ENCODE measurements at regions not wholly inside any gene's neighbourhood (a gene's known extent, or its start where the extent isn't known, plus 50 kb on each side); places are given as distances from the start of the nearest gene placed in this dataset.

- Mint-ChIP-seq H3K27me3 (no peaks in the 10 kb centered on the region), H3K4me3 (no peak overlapping the region), H3K9me3 (peaks cover 0 to 9% (median 2%) of the 10 kb centered on the region in 11 donors), H3K36me3 (no peaks in the 10 kb centered on the region), H3K27ac (no peak overlapping the region), H3K4me1 (no peaks in the 10 kb centered on the region)
- H3K27ac ChIP-seq (ENCODE audit: low read depth, low read length), result no peak overlapping the region
- no peaks in the 10 kb centered on the region for H3K4me1 ChIP-seq (ENCODE audit: control insufficient read depth in 2 of 2, insufficient read depth in 2 of 2, low read length in 2 of 2)
- no peaks in the 10 kb centered on the region for H3K27me3 ChIP-seq (ENCODE audit: control insufficient read depth in 2 of 2, insufficient read depth in 2 of 2, low read length in 2 of 2)
- H3K36me3 ChIP-seq (ENCODE audit: control insufficient read depth in 2 of 3, insufficient read depth in 3 of 3, low read length in 3 of 3), result no peaks in the 10 kb centered on the region
- ChIA-PET CTCF (no interaction called here), POLR2A (no interaction called here)
- intact Hi-C loops (cut with micrococcal nuclease), result no loop called here
- ATAC-seq (no peak), DNase-seq (no peak)
- no peaks in the 10 kb centered on the region for H3K9me3 ChIP-seq (ENCODE audit: control insufficient read depth in 2 of 3, low read length in 3 of 3)
- no peak overlapping the region for H3K4me3 ChIP-seq (ENCODE audit: low read length)
Observed at GRCh38 chr11:23903044-23903704, 593.7 kb upstream of the LUZP2 start.

- Histone ChIP-seq H3K36me3 (ENCODE audit: control insufficient read depth in 2 of 3, insufficient read depth in 3 of 3, low read length in 3 of 3) (no peaks in the 10 kb centered on the region), H3K4me1 (ENCODE audit: control insufficient read depth in 2 of 2, insufficient read depth in 2 of 2, low read length in 2 of 2) (no peaks in the 10 kb centered on the region), H3K4me3 (ENCODE audit: low read length) (no peak overlapping the region), H3K9me3 (ENCODE audit: control insufficient read depth in 2 of 3, low read length in 3 of 3) (no peaks in the 10 kb centered on the region), H3K27ac (ENCODE audit: low read depth, low read length) (no peak overlapping the region), H3K27me3 (ENCODE audit: control insufficient read depth in 2 of 2, insufficient read depth in 2 of 2, low read length in 2 of 2) (no peaks in the 10 kb centered on the region)
- no peaks in the 10 kb centered on the region for H3K27me3 Mint-ChIP-seq
- H3K9me3 Mint-ChIP-seq, result peaks cover 0 to 18% (median 4%) of the 10 kb centered on the region in 11 donors
- CTCF ChIA-PET, result no interaction called here
- H3K36me3 Mint-ChIP-seq, result no peaks in the 10 kb centered on the region
- no peak overlapping the region for H3K4me3 Mint-ChIP-seq
- POLR2A ChIA-PET, result no interaction called here
- DNase-seq (no peak), ATAC-seq (no peak)
- intact Hi-C loops (cut with micrococcal nuclease), result no loop called here
- no peak overlapping the region for H3K27ac Mint-ChIP-seq
- no peaks in the 10 kb centered on the region for H3K4me1 Mint-ChIP-seq
Observed at GRCh38 chr11:23919455-23919854, 577.4 kb upstream of the LUZP2 start.

- no peaks in the 10 kb centered on the region for H3K4me1 Mint-ChIP-seq
- ATAC-seq (no peak), DNase-seq (no peak)
- intact Hi-C loops (cut with micrococcal nuclease), result no loop called here
- H3K36me3 Mint-ChIP-seq, result no peaks in the 10 kb centered on the region
- ChIA-PET CTCF (no interaction called here), POLR2A (no interaction called here)
- Histone ChIP-seq H3K27ac (ENCODE audit: low read depth, low read length) (no peak overlapping the region), H3K36me3 (ENCODE audit: control insufficient read depth in 2 of 3, insufficient read depth in 3 of 3, low read length in 3 of 3) (no peaks in the 10 kb centered on the region), H3K4me3 (ENCODE audit: low read length) (no peak overlapping the region), H3K9me3 (ENCODE audit: control insufficient read depth in 2 of 3, low read length in 3 of 3) (no peaks in the 10 kb centered on the region), H3K27me3 (ENCODE audit: control insufficient read depth in 2 of 2, insufficient read depth in 2 of 2, low read length in 2 of 2) (no peaks in the 10 kb centered on the region), H3K4me1 (ENCODE audit: control insufficient read depth in 2 of 2, insufficient read depth in 2 of 2, low read length in 2 of 2) (no peaks in the 10 kb centered on the region)
- H3K27me3 Mint-ChIP-seq, result no peaks in the 10 kb centered on the region
- H3K27ac Mint-ChIP-seq, result no peak overlapping the region
- peaks cover 0 to 9% (median 4%) of the 10 kb centered on the region in 11 donors for H3K9me3 Mint-ChIP-seq
- no peak overlapping the region for H3K4me3 Mint-ChIP-seq
Observed at GRCh38 chr11:23923357-23923756, 573.5 kb upstream of the LUZP2 start.

GRCh38 chr11:23924226-23924625 is 572.6 kb upstream of the LUZP2 start:
- Mint-ChIP-seq H3K4me3 (no peak overlapping the region), H3K27me3 (no peaks in the 10 kb centered on the region), H3K4me1 (no peaks in the 10 kb centered on the region), H3K36me3 (no peaks in the 10 kb centered on the region), H3K27ac (no peak overlapping the region), H3K9me3 (peaks cover 0 to 9% (median 3%) of the 10 kb centered on the region in 11 donors)
- ATAC-seq (no peak), DNase-seq (no peak)
- intact Hi-C loops (cut with micrococcal nuclease), result no loop called here
- Histone ChIP-seq H3K4me3 (ENCODE audit: low read length) (no peak overlapping the region), H3K27me3 (ENCODE audit: control insufficient read depth in 2 of 2, insufficient read depth in 2 of 2, low read length in 2 of 2) (no peaks in the 10 kb centered on the region), H3K9me3 (ENCODE audit: control insufficient read depth in 2 of 3, low read length in 3 of 3) (no peaks in the 10 kb centered on the region), H3K36me3 (ENCODE audit: control insufficient read depth in 2 of 3, insufficient read depth in 3 of 3, low read length in 3 of 3) (no peaks in the 10 kb centered on the region), H3K4me1 (ENCODE audit: control insufficient read depth in 2 of 2, insufficient read depth in 2 of 2, low read length in 2 of 2) (no peaks in the 10 kb centered on the region), H3K27ac (ENCODE audit: low read depth, low read length) (no peak overlapping the region)
- CTCF ChIA-PET, result no interaction called here
- POLR2A ChIA-PET, result no interaction called here

GRCh38 chr11:23931443-23931842 is 565.4 kb upstream of the LUZP2 start:
- Mint-ChIP-seq H3K4me1 (no peaks in the 10 kb centered on the region), H3K4me3 (no peak overlapping the region), H3K27ac (no peak overlapping the region), H3K9me3 (peaks cover 0 to 9% (median 4%) of the 10 kb centered on the region in 11 donors), H3K36me3 (peaks cover 0 to 4% (median 0%) of the 10 kb centered on the region in 5 donors), H3K27me3 (no peaks in the 10 kb centered on the region)
- Histone ChIP-seq H3K9me3 (ENCODE audit: control insufficient read depth in 2 of 3, low read length in 3 of 3) (no peaks in the 10 kb centered on the region), H3K4me1 (ENCODE audit: control insufficient read depth in 2 of 2, insufficient read depth in 2 of 2, low read length in 2 of 2) (no peaks in the 10 kb centered on the region), H3K27me3 (ENCODE audit: control insufficient read depth in 2 of 2, insufficient read depth in 2 of 2, low read length in 2 of 2) (no peaks in the 10 kb centered on the region), H3K27ac (ENCODE audit: low read depth, low read length) (no peak overlapping the region), H3K36me3 (ENCODE audit: control insufficient read depth in 2 of 3, insufficient read depth in 3 of 3, low read length in 3 of 3) (no peaks in the 10 kb centered on the region), H3K4me3 (ENCODE audit: low read length) (no peak overlapping the region)
- ATAC-seq, result no peak
- intact Hi-C loops (cut with micrococcal nuclease), result no loop called here
- ChIA-PET CTCF (no interaction called here), POLR2A (no interaction called here)
- no peak for DNase-seq

GRCh38 chr11:23932485-23932898 is 564.4 kb upstream of the LUZP2 start:
- Mint-ChIP-seq H3K36me3 (peaks cover 0 to 4% (median 0%) of the 10 kb centered on the region in 5 donors), H3K27ac (no peak overlapping the region), H3K4me1 (no peaks in the 10 kb centered on the region), H3K9me3 (peaks cover 0 to 9% (median 4%) of the 10 kb centered on the region in 11 donors), H3K27me3 (no peaks in the 10 kb centered on the region), H3K4me3 (no peak overlapping the region)
- H3K4me3 ChIP-seq (ENCODE audit: low read length), result no peak overlapping the region
- no peaks in the 10 kb centered on the region for H3K36me3 ChIP-seq (ENCODE audit: control insufficient read depth in 2 of 3, insufficient read depth in 3 of 3, low read length in 3 of 3)
- no peaks in the 10 kb centered on the region for H3K4me1 ChIP-seq (ENCODE audit: control insufficient read depth in 2 of 2, insufficient read depth in 2 of 2, low read length in 2 of 2)
- no peak overlapping the region for H3K27ac ChIP-seq (ENCODE audit: low read depth, low read length)
- intact Hi-C loops (cut with micrococcal nuclease), result no loop called here
- POLR2A ChIA-PET, result no interaction called here
- DNase-seq, result no peak
- no peak for ATAC-seq
- H3K27me3 ChIP-seq (ENCODE audit: control insufficient read depth in 2 of 2, insufficient read depth in 2 of 2, low read length in 2 of 2), result no peaks in the 10 kb centered on the region
- CTCF ChIA-PET, result no interaction called here
- H3K9me3 ChIP-seq (ENCODE audit: control insufficient read depth in 2 of 3, low read length in 3 of 3), result no peaks in the 10 kb centered on the region

- peaks cover 0 to 4% (median 0%) of the 10 kb centered on the region in 5 donors for H3K36me3 Mint-ChIP-seq
- H3K27me3 Mint-ChIP-seq, result no peaks in the 10 kb centered on the region
- POLR2A ChIA-PET, result no interaction called here
- H3K9me3 Mint-ChIP-seq, result peaks cover 0 to 6% (median 3%) of the 10 kb centered on the region in 11 donors
- H3K9me3 ChIP-seq (ENCODE audit: control insufficient read depth in 2 of 3, low read length in 3 of 3), result no peaks in the 10 kb centered on the region
- H3K27me3 ChIP-seq (ENCODE audit: control insufficient read depth in 2 of 2, insufficient read depth in 2 of 2, low read length in 2 of 2), result no peaks in the 10 kb centered on the region
- H3K27ac Mint-ChIP-seq, result no peak overlapping the region
- H3K27ac ChIP-seq (ENCODE audit: low read depth, low read length), result no peak overlapping the region
- no peak overlapping the region for H3K4me3 ChIP-seq (ENCODE audit: low read length)
- H3K4me3 Mint-ChIP-seq, result peak overlapping the region in 2 of 10 donors; percentile 15 to 18
- intact Hi-C loops (cut with micrococcal nuclease), result no loop called here
- H3K4me1 ChIP-seq (ENCODE audit: control insufficient read depth in 2 of 2, insufficient read depth in 2 of 2, low read length in 2 of 2), result no peaks in the 10 kb centered on the region
- ATAC-seq (no peak), DNase-seq (no peak)
- H3K36me3 ChIP-seq (ENCODE audit: control insufficient read depth in 2 of 3, insufficient read depth in 3 of 3, low read length in 3 of 3), result no peaks in the 10 kb centered on the region
- no peaks in the 10 kb centered on the region for H3K4me1 Mint-ChIP-seq
- CTCF ChIA-PET, result no interaction called here
Observed at GRCh38 chr11:23933721-23934120, 563.1 kb upstream of the LUZP2 start.

All from naive thymus-derived CD4-positive, alpha-beta T cell (primary cell).